ENCODE measurements at regions not wholly inside any gene's neighbourhood (a gene's known extent, or its start where the extent isn't known, plus 50 kb on each side); places are given as distances from the start of the nearest gene placed in this dataset.

- TF ChIP-seq CTCF (IDR thresholded peaks at IDR 0.05) (no peak), POLR2A (IDR thresholded peaks at IDR 0.05) (no peak)
Observed at GRCh38 chr7:47711776-47712175, 129.9 kb upstream of the TNS3 start.
